Amygdala (tissue), 56 donors: ENCODE measurements at regions not wholly inside any gene's neighbourhood (a gene's known extent, or its start where the extent isn't known, plus 50 kb on each side); places are given as distances from the start of the nearest gene placed in this dataset.
"Not testable (repeated sequence)": the region's sequence is repeated elsewhere in the genome, so short reads cannot be mapped to it uniquely, and the experiment has no call there.

Source experiments
- DNase-seq, 56 donors: peaks; one replicate each; lab custom pipeline; 2025; lab: John Stamatoyannopoulos, UW

DNA sequence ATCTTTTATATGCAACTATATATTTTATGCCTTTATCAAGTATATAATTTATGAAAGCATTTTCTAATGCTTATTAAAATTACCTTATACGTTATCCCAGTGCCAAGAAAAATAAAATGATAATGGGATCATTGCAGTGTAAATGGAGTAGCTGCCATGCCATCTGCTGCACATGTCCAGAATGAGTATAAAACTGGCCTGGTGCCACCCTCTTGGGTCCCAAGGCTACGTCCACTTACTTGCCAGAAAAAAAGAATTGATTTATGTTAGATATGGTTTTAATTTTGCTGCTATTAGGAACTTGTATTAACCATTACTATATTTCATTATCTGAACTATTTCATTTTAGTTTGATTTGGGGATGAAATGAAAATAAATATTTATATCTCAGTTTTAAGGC is 1127.1 kb upstream of the CNTN5 start:
- peak in 1 of 56 donors; percentile 1 for DNase-seq

- DNase-seq: no peak
These were observed 1125.8 kb upstream of the CNTN5 start for GRCh38 chr11:97894978-97895377.

- DNase-seq: no peak
These were observed 1125.2 kb upstream of the CNTN5 start for GRCh38 chr11:97895572-97895971.

DNA sequence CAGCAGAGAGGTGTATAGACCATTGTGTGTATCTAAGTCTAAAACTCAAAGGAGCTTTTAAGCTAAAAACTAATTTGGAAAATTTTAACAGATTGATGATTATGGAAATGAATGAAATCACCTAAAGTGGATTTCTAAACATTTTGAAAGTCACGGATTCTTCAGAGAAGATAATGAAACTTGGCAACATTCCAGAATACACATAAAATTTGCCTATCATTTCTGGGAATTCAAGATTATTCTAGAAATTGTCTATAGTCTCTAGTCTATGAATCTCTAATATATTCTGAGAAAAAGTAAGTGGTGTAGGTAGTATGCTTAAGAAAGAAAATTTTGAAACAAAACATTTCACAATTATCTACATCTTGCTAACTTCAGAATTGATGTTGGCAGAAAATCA is 1117.9 kb upstream of the CNTN5 start:
- DNase-seq: no peak

GRCh38 chr11:97905101-97905500 is 1115.6 kb upstream of the CNTN5 start:
- no peak for DNase-seq

- no peak for DNase-seq
These were observed 1115.1 kb upstream of the CNTN5 start for GRCh38 chr11:97905671-97906070.

DNA sequence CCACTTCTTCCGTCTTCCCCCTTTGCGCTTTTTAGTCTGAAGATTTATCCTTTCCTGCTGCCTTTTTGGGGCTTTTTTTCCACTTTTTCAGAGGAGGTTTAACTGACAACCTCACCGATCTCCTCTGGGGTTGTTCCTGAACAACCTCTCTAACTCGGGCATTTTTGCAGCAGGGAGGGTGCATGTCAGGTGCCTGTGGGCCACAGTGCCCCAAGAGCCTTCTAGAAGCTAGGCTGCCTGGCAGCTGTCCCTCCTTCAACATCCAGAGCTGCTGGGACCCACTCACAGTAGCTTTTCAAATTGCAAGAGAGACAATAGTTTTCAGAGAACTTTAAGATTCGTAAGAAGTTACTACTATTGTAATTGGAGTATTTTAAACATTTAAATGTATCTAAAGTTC is 1112.4 kb upstream of the CNTN5 start:
- no peak for DNase-seq

DNA sequence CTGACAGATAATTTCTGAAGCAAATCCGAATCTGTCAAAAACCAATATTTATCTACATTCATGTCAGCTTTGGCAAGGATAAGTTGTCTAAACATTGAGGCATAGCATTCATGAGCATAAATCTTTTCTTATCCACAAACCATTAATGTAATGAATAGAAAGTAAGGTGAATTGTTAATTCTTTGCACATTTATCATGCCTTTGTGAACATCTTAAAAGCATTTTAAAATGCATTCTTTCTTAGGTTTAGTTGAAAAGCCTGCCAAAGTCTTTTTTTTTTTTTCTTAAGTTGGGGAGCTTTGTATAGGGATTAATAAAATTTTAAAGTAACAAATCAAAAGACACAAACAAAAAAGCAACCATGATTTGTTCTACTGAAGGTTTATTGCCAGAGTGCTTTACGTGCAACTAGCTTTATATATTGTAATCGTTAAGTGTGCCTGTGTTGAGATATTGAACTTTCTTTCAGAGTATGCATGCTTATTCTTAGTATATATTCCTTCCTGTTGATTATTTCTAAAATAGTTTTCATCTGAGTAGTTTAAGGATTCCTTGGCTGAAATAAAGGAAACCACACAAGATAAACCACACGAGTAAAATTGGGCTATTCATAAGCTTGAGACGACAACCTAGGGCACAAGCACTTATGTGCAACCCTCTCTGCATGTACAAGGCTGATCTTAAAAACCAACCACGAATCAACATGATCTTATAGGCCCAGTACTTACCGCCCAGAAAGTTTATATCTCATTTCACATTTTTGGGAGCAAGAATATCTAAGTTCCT is 1110.9 kb upstream of the CNTN5 start:
- DNase-seq: no peak

DNA sequence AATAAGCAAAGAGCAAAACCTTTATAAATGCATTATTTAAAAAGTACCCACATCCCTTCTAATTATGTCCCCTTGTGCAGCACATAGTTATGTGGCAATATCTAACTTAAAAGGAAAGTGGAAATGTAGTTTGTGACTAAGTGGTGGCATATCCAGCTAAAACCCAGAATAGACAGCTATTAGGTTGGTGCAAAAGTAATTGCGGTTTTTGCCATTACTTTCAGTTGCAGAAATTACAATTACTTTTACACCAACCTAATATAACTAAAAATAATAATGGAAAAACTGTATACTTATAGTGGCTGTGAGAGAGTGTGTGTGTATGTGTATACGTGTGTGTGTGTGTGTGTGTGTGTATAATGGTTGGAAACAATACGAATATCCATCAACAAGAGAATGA is 1108.1 kb upstream of the CNTN5 start:
- DNase-seq: no peak

- not testable (repeated sequence) for DNase-seq
These were observed 1097.8 kb upstream of the CNTN5 start for GRCh38 chr11:97922933-97923332.

DNA sequence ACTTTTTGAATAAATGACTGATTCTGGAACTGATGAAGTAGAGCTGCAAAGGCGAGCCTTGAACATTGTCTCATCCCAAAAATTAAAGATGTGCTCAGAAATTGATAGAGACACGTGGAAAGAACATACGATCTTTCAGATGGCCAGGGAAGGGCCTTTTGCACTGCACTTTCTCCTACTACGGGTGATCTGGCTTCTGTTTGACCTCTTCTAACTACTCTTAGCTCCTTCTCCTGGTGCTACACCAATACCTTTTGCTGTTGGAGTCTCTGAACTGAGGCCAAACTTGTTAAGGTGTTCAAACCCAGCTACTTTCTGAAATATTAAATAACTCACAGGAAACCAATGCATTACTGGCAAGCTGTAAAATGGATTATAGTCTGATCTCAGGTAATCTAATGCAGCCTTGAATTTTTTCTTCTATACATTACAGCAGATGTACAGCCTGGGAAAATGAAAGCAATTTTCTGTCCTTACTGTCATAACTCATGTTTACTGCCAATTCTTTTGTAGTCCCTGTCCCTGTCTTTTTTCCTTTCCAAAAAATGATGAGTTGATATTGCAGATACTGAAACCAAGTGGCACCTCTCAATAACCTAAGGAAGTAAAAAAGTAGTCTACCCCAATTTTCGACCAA is 1086.1 kb upstream of the CNTN5 start:
- no peak for DNase-seq

DNA sequence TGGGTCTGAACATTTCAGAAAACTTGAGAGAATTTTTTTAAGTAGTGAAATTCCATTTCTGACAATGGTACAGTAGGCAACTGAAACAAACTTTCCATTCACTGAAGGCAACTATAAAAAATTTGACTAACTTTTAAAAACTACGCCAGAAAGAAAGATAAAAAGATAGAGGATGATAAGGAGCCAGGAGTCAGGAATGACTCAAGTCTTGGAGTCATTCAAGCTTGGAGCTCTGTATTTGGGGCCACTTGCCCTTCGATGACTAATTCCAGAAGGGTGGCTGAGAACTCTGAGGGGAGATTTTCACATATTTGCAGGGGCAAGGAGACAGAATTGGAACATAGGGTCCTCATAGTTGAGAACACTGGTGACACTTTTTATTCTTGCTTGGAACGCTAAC is 1083.2 kb upstream of the CNTN5 start:
- DNase-seq: no peak

DNA sequence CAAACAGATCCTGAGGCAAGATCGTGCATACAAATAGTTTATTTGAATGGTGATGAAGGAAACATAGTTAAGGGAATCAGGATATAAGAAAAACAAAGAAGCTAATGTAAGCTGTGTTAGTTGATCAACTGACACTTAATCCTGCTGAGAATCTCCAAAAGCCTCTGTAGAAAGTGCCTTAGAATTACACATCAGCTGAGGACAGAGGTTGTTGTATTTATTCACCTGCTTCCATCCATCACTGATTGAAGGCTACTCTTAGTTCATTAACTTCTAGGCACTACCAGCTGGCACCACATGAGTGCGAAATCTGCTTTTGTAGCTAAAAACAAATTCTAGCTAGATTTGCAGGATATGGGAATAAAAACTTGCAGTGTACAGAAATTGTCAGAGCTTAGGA is 1082.0 kb upstream of the CNTN5 start:
- no peak for DNase-seq

DNA sequence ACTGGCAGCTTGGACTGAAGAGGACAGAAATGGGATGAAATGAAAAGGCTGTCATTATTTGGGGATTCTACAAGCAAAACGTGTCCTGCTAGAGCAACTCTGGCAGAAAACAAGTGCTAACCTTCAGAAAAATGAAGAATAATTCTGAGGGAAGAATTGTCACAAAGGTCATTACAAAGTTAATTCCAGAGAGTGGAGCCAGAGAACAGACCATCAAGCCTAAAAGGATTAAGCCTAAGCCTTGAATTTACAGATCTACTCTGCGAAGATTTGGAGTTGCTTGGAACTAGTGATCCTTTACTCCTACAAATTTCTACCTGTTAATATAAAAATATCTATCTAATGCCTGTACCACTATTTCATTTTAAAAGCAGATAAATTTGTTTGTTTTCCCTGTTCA is 1077.3 kb upstream of the CNTN5 start:
- DNase-seq: no peak

DNA sequence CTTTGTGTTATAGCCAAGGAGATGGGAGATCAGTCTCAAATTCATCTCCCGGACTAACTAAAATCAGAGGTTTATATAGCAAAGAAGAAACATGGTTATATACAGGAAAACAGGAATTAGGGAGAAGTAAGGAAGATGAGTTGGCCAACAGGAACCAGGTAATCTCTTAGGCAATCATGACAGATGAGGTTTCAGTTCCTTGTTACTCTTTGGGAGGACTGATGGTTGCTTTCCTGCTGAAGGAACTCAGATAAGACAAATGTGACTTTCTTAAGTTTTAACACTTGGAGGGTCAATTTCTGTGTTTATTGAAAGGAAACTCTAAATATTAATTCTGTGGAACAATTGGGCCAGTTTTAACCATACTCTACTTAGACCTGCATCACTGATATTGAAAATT is 1072.0 kb upstream of the CNTN5 start:
- no peak for DNase-seq

DNA sequence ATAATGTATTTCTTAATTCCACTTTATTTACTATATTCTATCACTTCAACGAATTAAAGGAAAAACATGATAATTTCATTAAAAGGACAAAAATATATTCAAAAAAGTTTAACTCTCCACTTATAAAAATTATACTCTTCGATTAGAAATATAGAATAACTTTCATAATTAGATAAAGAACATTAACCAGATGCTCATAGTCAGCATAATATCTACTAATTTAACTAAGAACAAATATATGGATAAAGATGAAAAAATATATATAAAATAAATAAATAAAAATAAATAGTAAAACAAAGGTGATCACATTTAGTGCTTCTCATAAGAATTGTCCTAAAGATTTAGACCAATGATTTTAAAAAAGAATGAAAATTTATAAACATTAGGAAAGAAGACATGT is 1065.2 kb upstream of the CNTN5 start:
- DNase-seq: no peak

- DNase-seq: no peak
These were observed 1063.8 kb upstream of the CNTN5 start for GRCh38 chr11:97956904-97957303.

- no peak for DNase-seq
These were observed 1059.3 kb upstream of the CNTN5 start for GRCh38 chr11:97961431-97961830.

DNA sequence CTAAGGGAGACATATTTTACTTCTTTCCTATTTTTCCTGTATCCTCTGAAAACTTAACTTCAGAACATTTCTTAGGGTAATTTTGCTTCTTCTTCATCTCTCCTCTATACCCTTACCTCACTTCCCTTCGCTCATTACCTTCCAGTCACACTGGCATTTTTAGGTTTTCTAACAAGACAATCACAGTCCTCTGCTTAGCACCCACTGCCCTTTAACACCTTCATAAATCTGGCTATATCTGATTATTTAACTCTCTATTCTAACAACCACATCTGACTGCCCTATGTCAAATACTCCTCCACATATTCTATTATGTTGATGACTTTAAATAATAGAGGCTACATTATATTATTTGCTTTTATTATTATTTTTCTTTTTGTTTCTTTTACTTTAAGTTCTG is 1058.0 kb upstream of the CNTN5 start:
- DNase-seq: no peak

DNA sequence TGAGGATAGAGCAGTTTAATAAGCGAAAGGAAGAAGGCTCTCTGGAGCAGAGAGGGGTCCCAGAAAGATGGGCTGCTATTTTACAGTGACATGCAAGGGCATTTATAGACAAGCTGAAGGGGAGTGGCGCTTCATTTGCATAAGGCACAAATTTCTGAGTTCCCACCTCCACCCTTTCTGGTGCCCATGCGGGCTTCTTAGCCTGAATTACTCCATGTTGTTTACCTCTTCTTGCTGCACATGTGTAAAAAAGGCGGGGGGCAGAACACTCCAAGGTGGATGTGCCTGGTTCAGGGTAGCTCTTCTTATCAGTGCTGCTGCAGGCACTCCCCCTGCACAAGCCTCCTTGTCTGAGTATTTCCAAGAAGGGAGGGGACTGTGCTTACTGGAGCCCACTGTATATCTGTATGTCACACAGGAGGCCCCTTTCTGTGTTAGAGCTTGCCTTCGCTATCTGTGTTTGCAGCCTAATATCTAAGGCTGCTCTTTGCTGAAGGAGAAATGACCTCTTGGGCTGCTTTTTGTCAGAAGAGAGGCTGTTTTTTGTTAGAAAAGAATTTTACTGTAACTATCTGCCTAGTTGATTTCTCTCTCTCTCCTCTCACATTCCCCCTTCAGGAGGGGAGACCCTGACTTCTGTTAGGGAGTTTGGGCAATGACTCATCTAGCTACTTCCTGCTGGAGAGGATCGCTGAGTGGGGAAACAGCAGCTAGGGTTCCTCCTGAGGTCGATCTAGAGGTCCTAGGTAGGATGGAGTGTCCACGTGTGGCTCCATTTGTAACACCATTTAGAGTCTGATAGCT is 1057.0 kb upstream of the CNTN5 start:
- no peak for DNase-seq

DNA sequence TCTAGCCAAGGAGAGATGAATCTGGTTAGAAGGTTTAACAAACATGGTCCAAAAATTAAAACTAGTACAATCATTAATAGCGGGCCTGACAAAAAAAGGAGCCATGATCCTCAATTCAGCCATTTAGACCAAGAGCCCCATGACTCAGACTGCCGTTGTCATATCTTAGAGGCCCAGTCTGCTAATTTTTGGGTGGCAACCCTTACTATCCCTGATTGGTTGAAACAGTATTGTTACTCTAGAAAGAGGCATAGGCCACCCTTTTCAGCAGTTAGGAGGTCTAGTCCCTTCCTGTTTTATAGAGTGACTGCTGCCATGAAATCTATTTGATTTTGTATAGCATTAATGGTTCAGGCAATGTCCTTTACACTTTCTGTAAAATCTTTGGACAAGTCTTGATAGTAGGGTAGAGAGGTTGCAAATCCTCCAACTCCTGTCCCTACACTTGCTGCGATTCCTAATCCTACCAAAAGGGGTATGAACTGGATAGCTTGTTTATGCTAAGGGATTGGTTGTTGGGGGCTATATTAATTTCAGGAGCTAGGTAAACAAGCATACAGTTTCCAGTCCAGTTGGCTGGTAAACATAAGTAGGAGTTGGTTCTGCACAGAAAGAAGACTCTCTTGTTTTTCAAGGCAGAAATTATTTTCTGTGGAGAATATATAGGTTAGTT is 1056.3 kb upstream of the CNTN5 start:
- no peak for DNase-seq
